GM12878 (cell line): ENCODE measurements at regions not wholly inside any gene's neighbourhood (a gene's known extent, or its start where the extent isn't known, plus 50 kb on each side); places are given as distances from the start of the nearest gene placed in this dataset.

ENCODE experiments used
- ATAC-seq: fragments of 200-7000 bp; cut with Tn5 transposase; 3 replicates; pipeline ENCODE4 v1.9.1; 2020; ENCODE audit warnings: mild to moderate bottlenecking, moderate library complexity
- BruUV-seq: library from RNA; stranded (reverse); fragments of 400-500 nt; replicated peaks from 2 replicates; lab custom pipeline; 2021; lab: Mats Ljungman, UMichigan
- CTCF ChIA-PET: fragments of 300-600 bp; sonication (Branson Sonifier 250); formaldehyde crosslinking; extraction: SDS; loops from one replicate; lab custom pipeline; 2021; ENCODE audit warnings: inconsistent platforms; lab: Yijun Ruan, JAX
- POLR2A ChIA-PET: fragments of 350-600 bp; formaldehyde crosslinking; extraction: SDS; loops from one replicate; lab custom pipeline; 2021; ENCODE audit warnings: inconsistent platforms; lab: Charles Lee
- RAD21 ChIA-PET: fragments of 300-600 bp; sonication (Branson Sonifier 250); formaldehyde crosslinking; loops from one replicate; lab custom pipeline; 2023; ENCODE audit warnings: antibody characterized with exemption; ENCODE audit not compliant: unreplicated experiment; lab: Charles Lee
- SMC1A ChIA-PET: fragments of 300-600 bp; sonication (Branson Sonifier 250); formaldehyde crosslinking; loops from one replicate; lab custom pipeline; 2023; ENCODE audit not compliant: unreplicated experiment, uncharacterized antibody; lab: Charles Lee
- DNase-seq: peaks from one replicate; pipeline ENCODE4 v3.0.0-alpha.2; 2011; ENCODE audit warnings: low read depth, low spot score
- FAIRE-seq: peaks from 3 replicates; lab custom pipeline; 2011; peaks lifted over from hg19 to GRCh38; lab: Jason Lieb, UNC
- H2AFZ ChIP-seq: 2 replicates; pipeline ENCODE4 v1.6.0; 2011; ENCODE audit warnings: low read depth, low read length, control low read depth; ENCODE audit not compliant: control insufficient read depth
- H3K27ac ChIP-seq: 2 replicates; pipeline ENCODE4 v1.5.1; 2011; ENCODE audit warnings: control low read depth; ENCODE audit not compliant: control insufficient read depth, insufficient read depth
- H3K27me3 ChIP-seq, 2 experiments: replicated peaks in 1 of 2; 2 replicates each; pipeline versions ENCODE4 v1.6.0 to v1.6.1; 2011; ENCODE audit warnings: low read length in 1 of 2; ENCODE audit not compliant: control insufficient read depth in 2 of 2, insufficient read depth in 2 of 2
- H3K36me3 ChIP-seq, 2 experiments: 2 replicates each; pipeline ENCODE4 v1.5.1; 2011; ENCODE audit warnings: low read length in 1 of 2; ENCODE audit not compliant: control insufficient read depth in 2 of 2, insufficient read depth in 2 of 2
- H3K4me1 ChIP-seq: 2 replicates; pipeline ENCODE4 v1.6.1; 2011; ENCODE audit warnings: mild to moderate bottlenecking, low read length, moderate library complexity, mixed read lengths; ENCODE audit not compliant: control insufficient read depth, insufficient read depth
- H3K4me2 ChIP-seq: 2 replicates; pipeline ENCODE4 v1.6.0; 2011; ENCODE audit warnings: control low read depth; ENCODE audit not compliant: control insufficient read depth, insufficient read depth
- H3K4me3 ChIP-seq: fragments of 200-600 bp; sonication (generic); 2 replicates; pipeline ENCODE4 v1.5.1; 2016
- H3K79me2 ChIP-seq: 2 replicates; pipeline ENCODE4 v1.6.0; 2011; ENCODE audit warnings: low read length; ENCODE audit not compliant: control insufficient read depth, insufficient read depth
- H3K9ac ChIP-seq: 2 replicates; pipeline ENCODE4 v1.8.0; 2011; ENCODE audit warnings: low read length, control low read depth, mixed read lengths; ENCODE audit not compliant: control insufficient read depth, insufficient read depth
- H3K9me3 ChIP-seq: replicated peaks from 3 replicates; pipeline ENCODE4 v1.5.1; 2011; ENCODE audit warnings: mild to moderate bottlenecking, low read length; ENCODE audit not compliant: control insufficient read depth, insufficient read depth
- H4K20me1 ChIP-seq: 2 replicates; pipeline ENCODE4 v1.6.0; 2011; ENCODE audit not compliant: control insufficient read depth, insufficient read depth
- DPF2 ChIP-seq: fragments of 450-650 bp; IDR thresholded peaks from 2 replicates; pipeline ENCODE4 v1.6.1; 2017; ENCODE audit warnings: mild to moderate bottlenecking
- IRF4 ChIP-seq: IDR thresholded peaks from 2 replicates; pipeline ENCODE4 v1.6.1; 2011; ENCODE audit warnings: low read depth, low read length
- PAX8 ChIP-seq: fragments of 450-650 bp; IDR thresholded peaks from 2 replicates; pipeline ENCODE4 v1.6.1; 2017; ENCODE audit warnings: mild to moderate bottlenecking, moderate library complexity
- ZNF384 ChIP-seq: IDR thresholded peaks from 2 replicates; pipeline ENCODE4 v1.6.1; 2012; ENCODE audit warnings: low read depth, mild to moderate bottlenecking, low read length, improper control_type of control experiment, borderline replicate concordance
- ZNF622 ChIP-seq: fragments of 450-650 bp; IDR thresholded peaks from 2 replicates; pipeline ENCODE4 v1.6.1; 2017; ENCODE audit warnings: mild to moderate bottlenecking, inconsistent platforms
- WGBS: methylation state at CpG from one replicate; pipeline ENCODE4 v1.1.6; 2016; ENCODE audit warnings: low lambda C conversion rate; ENCODE audit not compliant: insufficient replicate concordance, insufficient coverage; ENCODE audit errors: missing lambda C conversion rate; 5-methylcytosine and 5-hydroxymethylcytosine counted together
- in situ Hi-C: fragments of 300-500 bp; cut with MboI; formaldehyde crosslinking; loops from 9 replicates; pipeline ENCODE4 v1.14.3; 2018; ENCODE audit warnings: mixed read lengths
- intact Hi-C: fragments of 100-400 bp; cut with micrococcal nuclease; formaldehyde crosslinking; loops from one replicate; pipeline ENCODE4 v1.14.2; 2022; ENCODE audit not compliant: unreplicated experiment
- TF ChIP-seq, protein P1 (sequence below): fragments of 450-650 bp; IDR thresholded peaks from 2 replicates; pipeline ENCODE4 v1.6.1; 2016; ENCODE audit warnings: mild to moderate bottlenecking
- TF ChIP-seq, protein P2 (sequence below): IDR thresholded peaks from 2 replicates; pipeline ENCODE4 v1.6.1; 2012; ENCODE audit warnings: low read depth, low read length, improper control_type of control experiment

DNA sequence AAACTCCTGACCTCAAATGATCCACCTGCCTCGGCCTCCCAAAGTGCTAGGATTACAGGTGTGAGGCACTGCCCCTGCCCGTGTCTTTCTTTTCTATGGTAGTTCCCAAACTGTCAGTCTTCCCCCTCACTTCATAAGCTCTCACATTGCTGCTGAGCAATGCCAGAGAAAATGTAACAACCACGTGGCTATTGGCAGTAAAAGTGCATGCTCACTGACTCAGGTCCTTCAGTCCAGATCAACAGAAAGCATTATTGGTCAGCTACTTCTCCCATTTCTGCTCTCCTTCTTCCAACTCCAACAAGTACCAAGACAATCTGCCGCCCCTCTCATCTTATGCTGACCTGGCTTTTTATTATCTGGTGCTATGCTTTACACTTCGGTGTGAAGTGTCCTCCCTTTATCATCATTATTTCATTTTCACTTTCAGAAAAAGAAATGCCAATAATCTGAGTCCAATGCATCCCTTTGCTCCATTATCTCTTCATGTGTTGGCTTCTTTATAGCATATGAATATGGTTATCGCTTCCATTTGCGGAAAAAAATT lies 133.8 kb upstream of the UGT8 start:
- intact Hi-C loops (no loop called here), in situ Hi-C loops (no loop called here)
- H4K20me1 ChIP-seq: no peaks in the 10 kb centered on the region
- H3K9me3 ChIP-seq: no peaks in the 10 kb centered on the region
- no peak overlapping the region for H2AFZ ChIP-seq
- no peaks in the 10 kb centered on the region for H3K4me1 ChIP-seq
- FAIRE-seq (no peak), DNase-seq (no peak), ATAC-seq (no peak)
- H3K27me3 ChIP-seq: no peaks in the 10 kb centered on the region
- no peak overlapping the region for H3K4me3 ChIP-seq
- no peak overlapping the region for H3K4me2 ChIP-seq
- ChIA-PET CTCF (no interaction called here), RAD21 (no interaction called here), POLR2A (no interaction called here), SMC1A (no interaction called here)
- no peak overlapping the region for H3K9ac ChIP-seq
- 20% methylated on average over 7 of the region's 7 CpGs for WGBS
- no peaks in the 10 kb centered on the region for H3K79me2 ChIP-seq
- H3K27ac ChIP-seq: no peak overlapping the region
- no peaks in the 10 kb centered on the region for H3K36me3 ChIP-seq
- BruUV-seq: no TSS peak
- no peak for TF ChIP-seq DPF2
- no peak for TF ChIP-seq PAX8
- TF ChIP-seq, protein P1, sequence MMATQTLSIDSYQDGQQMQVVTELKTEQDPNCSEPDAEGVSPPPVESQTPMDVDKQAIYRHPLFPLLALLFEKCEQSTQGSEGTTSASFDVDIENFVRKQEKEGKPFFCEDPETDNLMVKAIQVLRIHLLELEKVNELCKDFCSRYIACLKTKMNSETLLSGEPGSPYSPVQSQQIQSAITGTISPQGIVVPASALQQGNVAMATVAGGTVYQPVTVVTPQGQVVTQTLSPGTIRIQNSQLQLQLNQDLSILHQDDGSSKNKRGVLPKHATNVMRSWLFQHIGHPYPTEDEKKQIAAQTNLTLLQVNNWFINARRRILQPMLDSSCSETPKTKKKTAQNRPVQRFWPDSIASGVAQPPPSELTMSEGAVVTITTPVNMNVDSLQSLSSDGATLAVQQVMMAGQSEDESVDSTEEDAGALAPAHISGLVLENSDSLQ: no peak
- TF ChIP-seq IRF4: no peak
- no peak for TF ChIP-seq ZNF384

DNA sequence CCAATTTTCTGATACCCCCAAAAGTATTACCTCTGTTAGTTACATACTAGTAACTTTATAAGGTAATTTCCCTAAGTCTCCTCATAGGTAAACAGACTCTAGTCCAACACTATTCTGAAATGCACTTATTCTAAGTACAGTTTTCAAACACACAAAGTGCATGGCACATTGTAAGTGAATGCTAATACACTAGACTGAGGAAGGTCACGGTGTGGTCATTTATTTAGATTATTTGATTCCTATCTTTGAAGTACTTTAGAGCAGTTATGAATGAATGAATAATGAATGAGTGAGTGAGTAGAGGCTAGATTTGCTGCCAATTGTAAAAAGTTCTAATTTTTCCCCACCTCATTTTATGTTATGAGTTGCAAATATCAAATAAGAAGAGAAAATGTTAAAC lies 132.8 kb upstream of the UGT8 start:
- Histone ChIP-seq H3K4me2 (no peak overlapping the region), H4K20me1 (no peaks in the 10 kb centered on the region), H3K27ac (no peak overlapping the region), H3K4me1 (no peaks in the 10 kb centered on the region), H3K4me3 (no peak overlapping the region), H3K36me3 (no peaks in the 10 kb centered on the region), H3K9ac (no peak overlapping the region), H3K9me3 (no peaks in the 10 kb centered on the region), H2AFZ (no peak overlapping the region), H3K79me2 (no peaks in the 10 kb centered on the region), H3K27me3 (no peaks in the 10 kb centered on the region)
- ATAC-seq (no peak), FAIRE-seq (no peak), DNase-seq (no peak)
- TF ChIP-seq, protein P2, sequence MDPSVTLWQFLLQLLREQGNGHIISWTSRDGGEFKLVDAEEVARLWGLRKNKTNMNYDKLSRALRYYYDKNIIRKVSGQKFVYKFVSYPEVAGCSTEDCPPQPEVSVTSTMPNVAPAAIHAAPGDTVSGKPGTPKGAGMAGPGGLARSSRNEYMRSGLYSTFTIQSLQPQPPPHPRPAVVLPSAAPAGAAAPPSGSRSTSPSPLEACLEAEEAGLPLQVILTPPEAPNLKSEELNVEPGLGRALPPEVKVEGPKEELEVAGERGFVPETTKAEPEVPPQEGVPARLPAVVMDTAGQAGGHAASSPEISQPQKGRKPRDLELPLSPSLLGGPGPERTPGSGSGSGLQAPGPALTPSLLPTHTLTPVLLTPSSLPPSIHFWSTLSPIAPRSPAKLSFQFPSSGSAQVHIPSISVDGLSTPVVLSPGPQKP: no peak
- no peak for TF ChIP-seq ZNF622
- BruUV-seq: no TSS peak
- SMC1A ChIA-PET: interaction anchor here (1.5 kb wide), 1 partner anchor 8 kb away, joined by 3 read pairs; no protein-coding TSS in a partner anchor
- POLR2A ChIA-PET: no interaction called here
- intact Hi-C loops: no loop called here
- RAD21 ChIA-PET: no interaction called here
- CTCF ChIA-PET: no interaction called here
- WGBS: 0% methylated on average over 1 of the region's 1 CpG
- in situ Hi-C loops: no loop called here
